ENCODE measurements at regions not wholly inside any gene's neighbourhood (a gene's known extent, or its start where the extent isn't known, plus 50 kb on each side); places are given as distances from the start of the nearest gene placed in this dataset.

DNA sequence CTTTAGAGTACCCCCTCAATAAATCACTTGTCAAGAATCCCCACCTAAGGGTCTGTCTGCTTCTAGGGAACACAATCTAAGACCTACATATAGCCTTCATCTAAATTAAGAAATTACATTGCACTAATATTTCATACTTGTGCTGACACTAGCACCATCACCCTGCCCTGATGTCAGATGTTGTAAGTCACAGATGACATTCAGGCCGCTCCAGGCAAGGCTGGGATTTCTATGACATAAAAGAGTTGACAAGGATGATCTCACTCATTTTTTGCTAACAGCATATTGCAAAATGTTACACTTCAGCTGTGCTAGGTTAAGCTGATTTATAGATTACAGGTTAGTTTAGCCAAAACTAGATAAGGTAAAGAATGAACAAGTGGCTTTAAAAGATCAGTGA is 372.5 kb upstream of the GRIA1 start:
- Mint-ChIP-seq H3K9me3 (peaks cover 0 to 4% (median 0%) of the 10 kb centered on the region in 7 donors), H3K27ac (no peak overlapping the region), H3K36me3 (no peaks in the 10 kb centered on the region), H3K27me3 (ENCODE audit: low read depth in 3 of 3) (no peaks in the 10 kb centered on the region), H3K4me1 (no peaks in the 10 kb centered on the region), H3K4me3 (no peak overlapping the region)
- intact Hi-C loops (cut with micrococcal nuclease), result no loop called here
- no peaks in the 10 kb centered on the region for H4K20me1 ChIP-seq (ENCODE audit: insufficient read depth, low read length)
- H3K9me3 ChIP-seq (replicated peaks in 1 of 2; ENCODE audit: control insufficient read depth in 1 of 2, insufficient read depth in 1 of 2, low read length in 2 of 2), result peaks cover 0 to 6% of the 10 kb centered on the region in 2 donors
- H3K36me3 ChIP-seq (replicated peaks in 1 of 2; ENCODE audit: control insufficient read depth in 1 of 2, insufficient read depth in 2 of 2, low read length in 2 of 2), result no peaks in the 10 kb centered on the region
- H3K4me2 ChIP-seq (replicated peaks; ENCODE audit: extremely low read depth, low read length, poor library complexity, severe bottlenecking), result no peak overlapping the region
- H2AFZ ChIP-seq (ENCODE audit: insufficient read depth, low read depth, low read length, poor library complexity, severe bottlenecking), result no peak overlapping the region
- TF ChIP-seq, protein P1, sequence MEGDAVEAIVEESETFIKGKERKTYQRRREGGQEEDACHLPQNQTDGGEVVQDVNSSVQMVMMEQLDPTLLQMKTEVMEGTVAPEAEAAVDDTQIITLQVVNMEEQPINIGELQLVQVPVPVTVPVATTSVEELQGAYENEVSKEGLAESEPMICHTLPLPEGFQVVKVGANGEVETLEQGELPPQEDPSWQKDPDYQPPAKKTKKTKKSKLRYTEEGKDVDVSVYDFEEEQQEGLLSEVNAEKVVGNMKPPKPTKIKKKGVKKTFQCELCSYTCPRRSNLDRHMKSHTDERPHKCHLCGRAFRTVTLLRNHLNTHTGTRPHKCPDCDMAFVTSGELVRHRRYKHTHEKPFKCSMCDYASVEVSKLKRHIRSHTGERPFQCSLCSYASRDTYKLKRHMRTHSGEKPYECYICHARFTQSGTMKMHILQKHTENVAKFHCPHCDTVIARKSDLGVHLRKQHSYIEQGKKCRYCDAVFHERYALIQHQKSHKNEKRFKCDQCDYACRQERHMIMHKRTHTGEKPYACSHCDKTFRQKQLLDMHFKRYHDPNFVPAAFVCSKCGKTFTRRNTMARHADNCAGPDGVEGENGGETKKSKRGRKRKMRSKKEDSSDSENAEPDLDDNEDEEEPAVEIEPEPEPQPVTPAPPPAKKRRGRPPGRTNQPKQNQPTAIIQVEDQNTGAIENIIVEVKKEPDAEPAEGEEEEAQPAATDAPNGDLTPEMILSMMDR (IDR thresholded peaks at IDR 0.05), result no peak
- H3K4me3 ChIP-seq (replicated peaks in 1 of 3; ENCODE audit: low read depth in 2 of 3, low read length in 3 of 3), result no peak overlapping the region
- no peak for DNase-seq
- WGBS (ENCODE audit: insufficient coverage), result no CpG with 5 or more reads among the region's 1 CpG
- H3K9ac ChIP-seq (ENCODE audit: insufficient read depth, low read length, poor library complexity, severe bottlenecking), result no peak overlapping the region
- no peaks in the 10 kb centered on the region for H3K4me1 ChIP-seq (ENCODE audit: control insufficient read depth in 1 of 2, insufficient read depth in 2 of 2, low read length in 2 of 2)
- H3K27me3 ChIP-seq (ENCODE audit: control insufficient read depth in 2 of 2, insufficient read depth in 2 of 2, low read length in 2 of 2), result no peaks in the 10 kb centered on the region
- no peak overlapping the region for H3K27ac ChIP-seq (ENCODE audit: low read depth in 1 of 2, low read length in 2 of 2)
- H3K79me2 ChIP-seq (ENCODE audit: insufficient read depth, low read length), result no peaks in the 10 kb centered on the region

DNA sequence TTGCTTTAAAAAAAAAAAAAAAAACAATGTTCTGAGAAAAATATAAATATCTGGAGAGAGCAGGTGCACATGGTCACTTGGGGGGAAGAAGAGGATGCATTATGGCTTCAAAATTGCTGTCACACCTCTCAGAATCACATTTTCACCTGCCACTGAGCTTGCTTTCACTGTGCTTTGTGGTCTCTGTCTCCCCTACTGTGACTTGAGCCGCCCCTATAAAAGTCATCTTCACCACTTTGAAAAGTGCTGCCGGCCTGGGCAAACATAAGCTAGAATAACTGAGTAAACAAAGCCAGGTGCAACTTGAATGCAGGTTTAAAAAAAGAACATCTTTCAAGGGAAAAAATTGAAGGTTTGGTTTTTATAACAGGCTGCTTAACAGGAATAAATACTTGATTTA is 368.1 kb upstream of the GRIA1 start:
- no peaks in the 10 kb centered on the region for H3K4me1 ChIP-seq (ENCODE audit: control insufficient read depth in 1 of 2, insufficient read depth in 2 of 2, low read length in 2 of 2)
- Mint-ChIP-seq H3K36me3 (no peaks in the 10 kb centered on the region), H3K9me3 (peaks cover 0 to 2% (median 0%) of the 10 kb centered on the region in 7 donors), H3K4me1 (no peaks in the 10 kb centered on the region), H3K4me3 (no peak overlapping the region), H3K27me3 (ENCODE audit: low read depth in 3 of 3) (no peaks in the 10 kb centered on the region), H3K27ac (no peak overlapping the region)
- WGBS (ENCODE audit: insufficient coverage), result no CpG with 5 or more reads among the region's 2 CpGs
- H2AFZ ChIP-seq (ENCODE audit: insufficient read depth, low read depth, low read length, poor library complexity, severe bottlenecking), result no peak overlapping the region
- H3K4me3 ChIP-seq (replicated peaks in 1 of 3; ENCODE audit: low read depth in 2 of 3, low read length in 3 of 3), result no peak overlapping the region
- no peaks in the 10 kb centered on the region for H4K20me1 ChIP-seq (ENCODE audit: insufficient read depth, low read length)
- no peak for DNase-seq
- intact Hi-C loops (cut with micrococcal nuclease), result no loop called here
- no peaks in the 10 kb centered on the region for H3K79me2 ChIP-seq (ENCODE audit: insufficient read depth, low read length)
- TF ChIP-seq, protein P1 (IDR thresholded peaks at IDR 0.05), result no peak
- H3K27ac ChIP-seq (ENCODE audit: low read depth in 1 of 2, low read length in 2 of 2), result no peak overlapping the region
- H3K9me3 ChIP-seq (replicated peaks in 1 of 2; ENCODE audit: control insufficient read depth in 1 of 2, insufficient read depth in 1 of 2, low read length in 2 of 2), result peaks cover 0 to 6% of the 10 kb centered on the region in 2 donors
- H3K36me3 ChIP-seq (replicated peaks in 1 of 2; ENCODE audit: control insufficient read depth in 1 of 2, insufficient read depth in 2 of 2, low read length in 2 of 2), result no peaks in the 10 kb centered on the region
- no peak overlapping the region for H3K4me2 ChIP-seq (replicated peaks; ENCODE audit: extremely low read depth, low read length, poor library complexity, severe bottlenecking)
- H3K27me3 ChIP-seq (ENCODE audit: control insufficient read depth in 2 of 2, insufficient read depth in 2 of 2, low read length in 2 of 2), result no peaks in the 10 kb centered on the region
- H3K9ac ChIP-seq (ENCODE audit: insufficient read depth, low read length, poor library complexity, severe bottlenecking), result no peak overlapping the region
